Hematopoietic multipotent progenitor cell treated with erythropoietin and hydrocortisone succinate and interleukin-3 and kit ligand, for 17 days (in vitro differentiated cells): ENCODE measurements at regions not wholly inside any gene's neighbourhood (a gene's known extent, or its start where the extent isn't known, plus 50 kb on each side); places are given as distances from the start of the nearest gene placed in this dataset.
A peak's percentile ranks its signal among the peaks of the same experiment; 100 is the strongest.

Experiments
- DNase-seq: peaks from one replicate; pipeline ENCODE4 v3.0.0-alpha.2; 2015; ENCODE audit warnings: low spot score

DNA sequence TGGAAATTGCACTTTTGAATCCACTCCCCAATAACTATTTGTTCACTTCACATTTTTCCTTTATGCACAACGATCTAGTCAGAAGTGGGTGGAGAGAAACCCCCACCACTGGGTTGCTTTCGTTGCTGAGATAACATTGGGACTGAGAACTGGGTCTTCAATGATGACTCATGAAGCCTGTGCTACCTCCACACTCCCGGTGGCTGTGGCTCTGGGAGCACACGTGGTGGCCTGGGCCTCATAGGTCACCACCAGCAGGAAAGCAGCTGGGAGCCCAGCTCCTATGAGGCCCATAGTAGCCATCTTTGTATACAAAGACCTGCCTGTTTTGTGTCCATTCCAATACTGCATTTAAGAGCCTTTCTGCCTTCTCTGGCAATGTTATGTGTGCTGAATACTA lies 178.0 kb upstream of the SASH1 start:
- DNase-seq, result no peak

DNA sequence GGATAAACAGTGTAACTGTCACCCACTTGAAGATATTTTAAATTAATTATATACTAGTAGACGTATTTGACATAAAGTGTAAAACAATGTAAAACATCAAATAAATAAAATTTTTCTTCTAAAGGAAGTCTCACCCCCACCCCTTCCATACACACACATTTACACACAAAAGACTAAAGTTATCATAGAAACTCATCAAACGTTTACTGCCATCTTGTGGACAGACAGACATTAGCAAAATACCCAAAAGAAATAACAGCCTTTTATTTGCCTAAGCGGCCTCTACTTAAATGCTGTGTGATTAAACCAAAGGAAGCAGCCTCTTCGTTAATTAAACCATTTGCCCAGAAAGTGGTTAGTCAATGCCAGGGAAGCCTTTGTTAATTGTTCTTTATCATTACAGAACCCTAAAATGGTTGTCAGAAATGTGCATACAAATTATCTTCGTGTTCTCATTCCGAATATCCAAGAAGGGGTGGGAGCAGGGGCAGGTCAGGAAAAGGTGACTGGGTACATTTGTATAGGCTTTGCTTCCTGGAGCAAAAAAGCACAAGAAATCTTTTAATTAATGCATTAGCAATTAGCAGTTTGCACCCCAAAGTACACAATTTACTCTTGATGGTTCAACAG lies 176.2 kb upstream of the SASH1 start:
- no peak for DNase-seq

DNA sequence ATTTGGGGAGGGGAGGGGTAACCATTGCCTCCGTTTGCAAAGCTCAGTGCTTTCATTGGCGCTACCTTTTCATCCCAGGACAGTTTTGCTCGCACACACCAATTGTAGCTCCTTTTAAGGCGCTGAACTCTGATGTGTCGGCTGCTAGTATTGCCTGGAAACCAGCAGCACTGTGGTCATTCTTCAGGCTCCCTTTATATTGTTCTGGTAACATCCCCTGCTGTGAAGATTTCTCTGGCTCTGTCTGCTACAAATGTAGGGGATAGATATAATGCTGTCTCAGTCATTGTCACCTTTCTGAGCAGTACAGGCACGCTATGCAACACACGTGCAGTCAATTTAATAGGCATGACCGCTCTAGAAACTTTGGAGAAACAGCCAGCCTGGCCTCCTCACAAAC lies 172.9 kb upstream of the SASH1 start:
- DNase-seq, result no peak

DNA sequence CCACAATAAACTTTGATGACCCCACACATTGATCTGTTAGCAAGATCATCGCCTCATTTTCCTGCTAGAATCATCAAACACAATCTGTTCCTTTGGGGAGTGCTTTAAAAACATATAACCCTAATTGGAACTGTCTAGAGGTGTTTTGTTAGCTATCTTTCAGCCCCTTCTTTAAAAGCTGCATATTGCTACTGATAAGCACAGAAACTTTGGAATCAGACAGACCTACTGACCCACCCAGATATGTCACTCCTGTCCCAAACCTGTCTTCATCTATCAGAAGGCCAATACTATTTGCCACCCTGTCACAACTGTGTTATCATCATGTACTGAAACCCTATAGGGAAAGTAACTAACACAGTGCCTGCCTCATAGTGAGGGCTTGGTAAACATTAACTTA lies 172.4 kb upstream of the SASH1 start:
- no peak for DNase-seq

DNA sequence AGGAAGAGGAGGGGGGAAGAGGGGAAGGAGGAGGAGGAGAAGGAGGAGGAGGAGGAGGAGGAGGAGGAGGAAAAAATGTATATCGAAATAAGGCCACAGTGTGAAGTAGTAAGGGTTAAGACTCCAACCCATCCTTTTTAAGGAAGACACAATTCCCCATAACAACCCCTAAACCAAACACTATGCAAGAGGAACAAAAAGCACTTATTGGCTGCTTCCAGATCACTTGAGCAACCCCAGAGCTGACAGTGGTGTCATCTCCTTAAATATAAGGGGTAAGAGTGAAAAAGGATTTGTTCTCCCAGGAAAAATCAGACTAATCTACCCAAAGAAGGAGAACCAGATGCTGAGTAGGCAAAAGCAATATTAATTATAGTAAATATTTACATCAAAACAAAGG lies 169.1 kb upstream of the SASH1 start:
- DNase-seq, result no peak

DNA sequence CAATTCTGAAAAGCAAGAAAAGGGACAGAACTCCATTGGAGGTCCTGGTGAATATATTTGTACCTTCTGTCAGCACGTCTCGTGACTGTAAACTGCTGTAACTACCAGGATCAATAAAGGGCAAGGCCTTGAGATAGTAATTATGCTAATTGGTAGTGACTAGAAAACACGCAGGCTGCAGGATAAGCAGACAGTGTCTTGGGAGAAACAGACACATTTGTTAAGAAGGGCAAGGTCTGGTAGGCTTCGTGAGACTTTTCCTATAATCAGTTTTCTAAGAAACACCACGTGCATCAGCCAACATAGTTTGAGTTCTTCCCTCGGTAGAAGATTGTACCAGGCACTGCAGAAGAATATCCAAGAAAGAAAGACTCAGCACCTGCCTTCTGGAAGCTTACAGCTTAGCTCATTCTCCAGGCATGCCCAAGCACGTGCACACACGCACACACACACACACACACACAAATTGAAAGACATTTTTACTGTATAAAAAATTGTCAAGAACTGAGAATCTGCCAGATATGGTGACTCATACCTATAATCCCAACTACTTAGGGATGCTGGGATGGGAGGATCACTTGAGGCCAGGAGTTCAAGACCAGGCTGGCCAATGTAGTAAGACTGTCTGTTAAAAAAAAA lies 167.0 kb upstream of the SASH1 start:
- DNase-seq, result no peak

DNA sequence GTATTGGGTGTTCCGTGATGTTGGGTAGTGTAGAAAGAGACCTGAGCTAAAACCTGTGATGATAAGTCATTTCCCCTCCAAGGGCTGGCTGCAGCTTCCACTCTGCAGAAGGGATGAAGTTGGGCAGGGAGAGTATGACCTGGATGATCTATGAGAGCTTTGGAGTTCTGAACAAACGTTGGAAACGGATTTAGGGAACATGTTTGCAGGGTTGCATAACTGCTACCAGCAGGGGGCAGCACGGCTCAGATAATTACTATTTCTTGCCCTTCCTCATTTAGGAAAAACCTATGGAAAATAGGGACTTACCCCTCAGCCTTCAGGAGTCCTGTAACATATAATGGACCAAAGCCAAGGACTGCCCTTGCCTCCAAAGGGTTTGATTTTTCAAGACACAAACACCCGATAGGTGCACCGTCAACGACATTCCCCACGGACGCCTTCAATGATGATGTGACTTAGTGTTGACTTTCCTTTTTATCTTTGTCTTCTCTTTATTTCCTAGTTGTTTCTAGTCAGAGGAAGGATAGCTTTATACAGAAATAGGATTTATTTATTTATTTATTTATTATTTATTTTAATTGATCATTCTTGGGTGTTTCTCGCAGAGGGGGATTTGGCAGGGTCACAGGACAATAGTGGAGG lies 164.9 kb upstream of the SASH1 start:
- peak; percentile 12 for DNase-seq

DNA sequence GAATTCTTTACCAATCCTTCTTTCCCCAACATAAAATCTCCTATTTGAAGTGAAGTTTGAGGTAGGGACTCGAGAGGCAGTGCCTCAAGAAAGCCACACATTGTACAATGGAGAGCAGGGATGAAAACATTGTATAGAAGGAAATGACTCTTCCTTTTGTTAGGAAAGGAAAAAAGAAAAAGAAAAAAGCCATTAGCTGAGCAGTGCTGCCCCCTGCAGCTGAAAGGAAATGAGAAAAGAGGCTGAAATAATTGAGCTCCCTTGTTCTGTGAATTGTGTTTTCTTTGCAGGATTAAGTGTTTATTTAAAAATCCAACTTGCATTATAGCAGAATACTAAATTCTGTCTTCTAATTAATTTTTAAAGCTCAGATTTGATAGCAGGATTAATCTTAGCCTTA lies 162.9 kb upstream of the SASH1 start:
- DNase-seq, result no peak

DNA sequence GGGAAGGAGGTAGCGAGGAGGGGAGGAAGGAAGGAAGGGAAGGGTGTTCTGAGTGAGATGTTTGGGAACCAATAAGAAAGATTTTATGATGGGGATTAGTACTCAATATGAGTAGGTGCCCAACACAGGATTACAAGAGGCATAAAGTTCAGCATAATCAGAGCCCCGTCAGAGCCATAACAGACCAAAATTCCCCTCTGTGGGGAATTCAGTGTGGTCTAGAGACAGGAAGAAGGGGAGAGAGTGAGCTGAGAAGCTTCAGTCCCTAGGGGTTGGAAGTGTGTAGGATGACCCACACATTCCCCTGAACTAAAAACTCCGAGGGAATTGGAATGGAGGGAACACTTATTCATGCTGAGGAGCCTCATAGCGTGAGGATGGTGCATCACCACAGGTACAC lies 160.3 kb upstream of the SASH1 start:
- DNase-seq, result no peak

DNA sequence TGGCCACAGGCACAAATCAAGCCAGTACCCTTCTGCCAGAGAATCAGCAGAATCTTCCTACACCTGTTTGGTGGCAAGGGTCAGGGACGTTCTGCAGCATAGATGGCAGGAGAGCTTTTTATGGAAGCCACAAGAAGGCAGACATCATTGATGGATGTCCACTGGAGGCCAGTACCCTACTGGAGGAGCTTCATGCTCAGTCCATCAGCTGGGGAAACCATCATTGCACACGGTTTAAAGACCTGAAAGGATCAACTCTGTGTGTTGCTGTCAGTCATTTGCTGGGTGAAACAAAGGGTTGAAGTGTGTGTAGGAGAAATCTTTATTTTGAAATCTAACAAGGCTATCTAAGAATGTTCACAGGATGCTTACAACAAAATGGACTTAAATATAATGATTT lies 158.9 kb upstream of the SASH1 start:
- no peak for DNase-seq

DNA sequence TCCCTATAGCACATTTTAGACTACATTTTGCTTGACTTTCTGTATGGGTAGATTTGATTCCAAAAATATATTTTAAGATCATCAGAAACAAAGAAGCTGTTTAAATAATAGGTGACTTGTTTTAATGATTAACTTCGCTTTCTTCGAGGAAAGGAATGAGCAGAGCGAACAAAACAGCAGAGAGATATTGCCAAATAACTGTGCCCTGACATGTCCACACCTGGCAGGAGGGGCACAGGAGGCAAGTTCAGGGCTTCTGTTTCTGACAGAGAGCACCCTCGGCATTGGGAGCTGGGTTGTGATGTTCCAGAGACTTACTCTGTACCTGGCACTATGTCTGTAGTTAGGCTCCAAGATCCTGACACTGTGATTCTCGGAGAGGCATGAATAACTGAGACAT lies 155.7 kb upstream of the SASH1 start:
- no peak for DNase-seq

DNA sequence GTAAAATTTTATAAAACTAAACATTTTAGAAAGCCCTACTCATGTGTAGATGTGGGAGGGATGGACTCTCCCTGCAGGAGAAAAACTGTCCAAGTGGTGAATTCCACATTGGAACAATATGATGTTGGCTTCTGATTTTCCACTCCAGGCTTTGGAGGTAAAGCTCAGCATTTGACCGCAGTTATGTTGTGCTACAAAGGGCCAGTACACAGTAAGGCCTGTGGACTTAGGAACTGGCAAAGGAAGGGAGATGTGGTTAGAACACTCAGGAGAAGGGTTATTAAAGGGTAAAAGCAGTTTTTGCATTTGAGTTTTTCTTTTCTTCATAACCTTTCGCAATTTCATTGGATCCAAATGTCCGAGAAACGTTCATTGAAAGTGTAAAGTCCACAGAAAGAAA lies 150.3 kb upstream of the SASH1 start:
- DNase-seq, result no peak

DNA sequence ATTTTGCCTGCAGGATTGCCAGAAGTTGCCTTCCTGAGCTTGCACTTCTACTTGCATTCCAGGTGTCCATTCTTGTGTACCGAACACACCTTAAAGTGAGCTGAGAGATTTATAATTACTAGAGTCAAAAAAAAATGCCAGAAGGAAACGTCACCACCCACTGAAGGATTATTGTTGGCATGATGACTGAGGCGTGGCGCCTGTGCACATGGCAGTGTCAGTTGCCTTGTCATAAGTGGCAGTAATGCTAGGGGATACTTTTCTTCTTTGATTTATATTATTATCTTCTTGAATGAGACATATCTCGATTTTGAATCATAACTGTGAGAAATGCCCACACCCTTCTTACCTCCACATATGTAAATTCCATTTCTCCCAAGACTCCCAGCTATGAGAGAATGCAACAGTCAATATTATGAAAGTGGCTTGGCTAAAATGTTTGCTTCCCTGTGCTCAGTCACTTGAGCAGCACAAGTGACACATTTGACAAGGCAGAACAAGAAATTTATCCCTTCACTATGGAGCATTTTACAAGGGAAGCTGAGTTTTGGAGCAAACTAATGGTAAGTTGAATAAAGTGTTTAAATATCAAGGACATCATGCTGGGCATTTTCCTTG lies 149.5 kb upstream of the SASH1 start:
- DNase-seq, result no peak

DNA sequence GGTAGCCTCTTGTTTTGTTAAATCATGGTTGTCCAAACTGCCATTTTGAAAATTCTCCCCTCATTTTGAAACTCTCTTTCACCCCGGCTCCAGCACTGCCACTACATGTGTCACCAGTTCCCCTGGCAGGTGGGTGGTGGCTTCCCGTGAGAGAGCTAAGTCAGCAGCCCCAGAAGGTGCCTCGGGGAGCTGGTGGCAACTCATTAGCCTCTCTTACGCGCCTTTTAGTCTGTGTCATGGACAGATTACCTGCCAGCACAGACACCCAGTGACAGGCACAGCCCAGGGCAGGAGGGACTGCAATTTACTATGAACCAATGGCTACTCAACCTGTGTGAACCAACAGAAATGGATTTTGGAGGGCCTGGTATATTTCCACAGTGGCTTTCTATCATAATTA lies 147.1 kb upstream of the SASH1 start:
- no peak for DNase-seq

DNA sequence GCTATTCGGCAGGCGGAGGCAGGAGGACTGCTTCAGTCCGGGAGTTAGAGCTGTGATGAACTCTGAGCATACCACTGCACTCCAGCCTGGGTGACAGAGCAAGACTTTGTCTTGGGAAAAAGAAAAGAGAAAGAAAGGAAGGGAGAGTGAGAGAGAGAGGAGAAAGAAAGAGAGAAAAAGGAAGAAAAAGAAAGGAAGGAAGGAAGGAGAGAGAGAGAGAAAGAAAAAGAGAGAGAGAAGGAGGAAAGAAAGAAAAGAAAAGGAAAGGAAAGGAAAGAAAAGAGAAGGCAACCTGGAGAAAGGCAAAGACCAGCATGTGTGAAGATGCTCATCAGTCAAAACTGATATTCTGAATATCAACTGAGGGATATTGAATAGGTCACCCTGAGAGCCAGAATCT lies 143.1 kb upstream of the SASH1 start:
- no peak for DNase-seq

DNA sequence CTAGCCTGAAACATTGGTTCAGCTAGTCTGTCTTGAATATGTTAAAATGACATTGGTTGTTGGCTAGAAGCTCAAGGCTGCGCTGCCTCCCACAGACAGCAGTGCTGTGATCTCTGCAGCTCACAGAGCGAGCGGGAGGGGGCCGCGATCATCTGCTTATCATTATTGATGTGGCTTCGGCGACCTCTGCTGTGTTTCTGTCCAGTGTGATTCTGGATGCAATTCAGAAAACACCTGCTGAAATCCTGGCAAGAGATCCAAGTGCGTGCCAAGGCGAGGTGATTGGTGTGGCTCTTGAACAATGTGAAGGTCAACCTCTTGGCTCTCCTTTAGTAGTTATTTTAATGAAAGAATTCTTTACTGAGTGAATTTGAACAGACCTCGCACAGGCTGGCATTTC lies 142.3 kb upstream of the SASH1 start:
- DNase-seq, result no peak

DNA sequence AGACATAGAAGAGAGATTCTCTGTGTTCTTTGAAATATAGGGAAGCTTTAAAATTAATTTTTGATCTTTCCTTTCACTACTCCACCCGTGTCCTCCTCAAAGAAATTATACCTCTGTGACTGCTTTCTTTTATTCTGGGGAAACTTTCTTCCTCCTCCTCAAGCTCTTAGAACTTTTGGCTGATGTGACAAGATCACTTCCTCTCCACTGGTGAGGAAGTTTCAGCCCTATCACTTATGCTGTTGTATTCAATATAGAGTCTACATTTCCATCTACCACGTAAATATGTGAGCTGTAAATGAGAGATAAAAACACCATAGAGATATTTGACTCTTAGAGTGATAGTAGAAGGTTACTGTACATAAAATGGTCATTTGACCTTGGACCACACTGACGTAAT lies 141.9 kb upstream of the SASH1 start:
- no peak for DNase-seq

DNA sequence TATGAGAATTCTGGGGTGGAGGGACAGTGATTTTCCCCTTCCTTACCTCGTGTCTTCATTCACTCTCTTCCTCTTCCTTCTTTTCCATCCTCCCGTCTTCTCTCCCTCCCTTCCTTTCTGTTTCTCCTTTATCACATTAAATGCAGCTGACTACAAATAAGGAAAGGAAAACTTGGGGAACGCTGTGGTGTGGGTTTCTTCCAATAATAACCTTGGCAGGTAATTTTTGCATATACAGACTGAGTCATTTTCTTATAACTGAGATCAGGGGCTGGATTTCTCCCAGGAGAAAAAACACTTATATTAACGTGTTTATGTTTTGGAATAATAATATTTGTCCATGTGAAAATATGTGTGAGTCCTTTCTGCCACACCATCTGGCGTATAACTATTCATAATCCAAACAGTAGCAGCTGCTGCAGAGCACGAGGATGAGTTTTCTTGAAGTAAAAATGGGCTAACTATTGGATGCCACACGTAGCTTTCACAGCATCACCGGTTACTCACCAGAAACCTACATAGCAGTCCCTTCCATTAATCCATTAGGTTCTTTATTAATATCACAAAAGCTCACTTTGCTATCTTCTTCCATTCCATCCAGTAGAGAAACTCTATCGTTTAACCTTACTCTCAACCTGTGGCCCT lies 139.2 kb upstream of the SASH1 start:
- no peak for DNase-seq

DNA sequence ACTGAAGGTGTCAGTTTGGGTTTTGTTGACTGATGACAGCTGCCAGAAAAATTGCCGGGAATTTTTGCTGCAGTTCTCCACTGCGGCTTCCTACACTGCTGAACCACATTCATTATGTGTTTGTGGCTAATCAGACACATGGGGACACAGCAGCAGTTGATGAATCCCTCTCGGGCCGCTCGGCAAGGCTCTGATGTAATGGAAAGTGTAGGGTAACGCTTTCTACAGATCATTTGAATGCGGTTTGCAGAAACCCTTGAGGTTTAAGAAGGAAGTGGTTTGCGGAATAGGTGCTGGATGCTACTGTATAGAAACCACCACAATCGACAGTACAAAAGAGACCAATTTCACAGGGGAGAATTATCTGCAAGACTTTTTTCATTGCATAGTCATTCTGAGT lies 138.7 kb upstream of the SASH1 start:
- DNase-seq, result no peak

DNA sequence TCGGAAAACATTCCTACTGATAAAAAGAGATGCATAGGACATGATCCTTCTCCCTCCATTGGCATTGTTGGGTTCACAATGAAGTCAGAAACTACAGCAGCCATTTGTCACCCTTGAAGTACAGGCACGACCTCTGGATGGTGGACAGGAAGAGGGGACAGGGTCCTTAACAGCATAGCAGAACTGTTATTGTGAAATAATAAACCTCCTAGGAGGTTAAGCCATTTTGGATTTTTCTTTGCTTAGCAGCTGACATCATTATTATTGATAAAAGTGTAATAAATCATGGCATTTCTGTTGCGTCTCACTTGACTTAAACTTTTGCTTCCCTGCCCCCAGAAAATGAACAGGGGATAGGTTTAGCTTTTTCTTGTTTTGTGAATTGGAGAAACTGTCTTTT lies 134.3 kb upstream of the SASH1 start:
- no peak for DNase-seq

DNA sequence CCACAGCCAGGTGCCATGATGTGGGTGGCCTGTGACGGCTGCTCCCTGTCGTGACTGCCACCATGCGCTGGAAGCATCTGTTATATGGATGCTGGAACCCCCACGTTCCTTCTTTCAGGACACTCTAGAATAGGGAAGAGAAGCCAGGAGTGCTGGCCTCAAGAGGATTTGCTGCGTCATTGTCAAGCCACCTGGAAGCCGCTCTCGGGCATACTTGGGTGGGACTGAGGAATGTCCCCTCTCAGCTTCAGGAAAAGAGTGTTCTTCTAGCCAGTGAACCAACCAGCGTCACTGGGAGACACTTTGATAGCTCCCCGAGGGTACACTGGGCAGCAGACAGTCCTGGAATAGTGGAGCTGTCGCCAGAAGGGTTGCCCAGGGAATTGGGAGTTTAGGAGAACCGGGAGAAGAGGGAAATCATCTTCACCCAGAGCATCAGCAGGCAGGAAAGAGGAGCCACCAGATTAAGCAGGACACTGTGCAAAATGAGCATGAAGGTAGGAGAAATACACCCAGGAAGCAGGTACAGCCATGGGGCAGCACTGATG lies 130.8 kb upstream of the SASH1 start:
- DNase-seq, result no peak

DNA sequence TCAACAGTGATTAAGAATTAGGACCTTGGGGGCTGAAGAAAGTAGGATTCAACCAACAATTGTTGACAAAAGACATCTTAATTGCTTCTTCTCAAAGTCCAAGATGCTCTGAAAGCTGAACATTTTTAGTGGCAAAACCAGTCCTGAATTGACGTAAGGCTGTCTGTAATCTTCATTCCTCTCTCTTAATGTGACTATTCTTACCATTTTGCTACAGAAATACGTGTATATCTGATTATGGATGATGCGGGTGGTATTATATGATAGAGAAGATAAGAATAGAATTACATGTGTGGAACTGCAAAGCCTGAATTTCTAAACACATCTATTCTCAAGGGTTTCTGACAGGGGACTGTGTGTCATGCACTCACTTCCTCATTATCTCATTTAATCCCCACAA lies 130.3 kb upstream of the SASH1 start:
- no peak for DNase-seq

DNA sequence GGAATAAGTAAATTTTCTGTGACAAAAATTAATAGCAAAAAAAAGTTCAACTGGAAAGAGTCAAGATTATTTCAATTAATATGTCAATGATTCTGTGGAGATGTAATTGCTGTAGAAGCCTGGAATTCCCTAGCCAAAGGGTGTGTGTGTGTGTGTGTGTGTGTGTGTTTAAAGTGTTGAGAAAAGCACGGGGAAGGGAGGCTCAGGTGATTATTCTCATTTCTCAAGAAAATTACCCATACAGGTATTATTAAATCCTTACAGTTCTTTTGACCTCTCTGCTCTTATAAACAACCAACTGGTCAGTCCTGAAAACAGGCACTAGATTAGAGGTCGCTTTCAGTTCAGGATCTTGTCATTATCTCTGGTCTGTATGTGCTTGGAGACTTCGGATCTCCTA lies 129.3 kb upstream of the SASH1 start:
- DNase-seq, result no peak
